ENCODE measurements at regions not wholly inside any gene's neighbourhood (a gene's known extent, or its start where the extent isn't known, plus 50 kb on each side); places are given as distances from the start of the nearest gene placed in this dataset.

- H3K4me1 ChIP-seq (ENCODE audit: insufficient read depth, low read length) = no peaks in the 10 kb centered on the region
- no peak overlapping the region for H3K4ac ChIP-seq (ENCODE audit: low read depth, low read length)
- Mint-ChIP-seq H3K36me3 (ENCODE audit: insufficient read depth in 1 of 3, low read depth in 3 of 3) (peaks cover 1 to 17% (median 5%) of the 10 kb centered on the region in 3 experiments; a peak in 3 of 7 replicates), H3K27ac (no peak overlapping the region), H3K4me3 (no peak overlapping the region), H3K27me3 (ENCODE audit: low read depth) (peaks cover 44% of the 10 kb centered on the region), H3K4me1 (peaks cover 10 to 14% of the 10 kb centered on the region in 2 experiments), H3K9me3 (peaks cover 10 to 22% of the 10 kb centered on the region in 2 experiments)
- H2AK5ac ChIP-seq (ENCODE audit: insufficient read length, low read length) = no peak overlapping the region
- H3T11ph ChIP-seq (ENCODE audit: low read length) = no peak overlapping the region
- no peak for TF ChIP-seq CTCF (conservative IDR thresholded peaks at IDR 0.05)
- H4K20me1 ChIP-seq (ENCODE audit: control insufficient read depth, insufficient read depth, insufficient read length) = peaks cover 3% of the 10 kb centered on the region
- no peak overlapping the region for H3K27ac ChIP-seq (ENCODE audit: insufficient read length, low read depth, low read length)
- no peak overlapping the region for H2BK12ac ChIP-seq (ENCODE audit: insufficient read length, low read depth, low read length)
- no peak overlapping the region for H3K18ac ChIP-seq (ENCODE audit: insufficient read length, low read depth, low read length)
- no peak overlapping the region for H4K91ac ChIP-seq (ENCODE audit: insufficient read length, low read depth, low read length)
- no peak overlapping the region for H3K56ac ChIP-seq (ENCODE audit: insufficient read length, low read depth, low read length)
- no peak overlapping the region for H2BK5ac ChIP-seq (ENCODE audit: insufficient read length, low read length)
- no peak overlapping the region for H2BK20ac ChIP-seq (ENCODE audit: low read depth, low read length, poor library complexity, severe bottlenecking)
- no peaks in the 10 kb centered on the region for H3K79me1 ChIP-seq (ENCODE audit: insufficient read depth, low read depth, low read length, poor library complexity, severe bottlenecking)
- H3K23me2 ChIP-seq (ENCODE audit: insufficient read length, low read depth, low read length, poor library complexity, severe bottlenecking) = no peaks in the 10 kb centered on the region
- WGBS (ENCODE audit: extremely low coverage, insufficient read length, low lambda C conversion rate) = no CpG with 5 or more reads among the region's 4 CpGs
- DNase-seq = no peak
- H3K9ac ChIP-seq (ENCODE audit: extremely low read depth, insufficient read length, low read length) = no peak overlapping the region
- no peak overlapping the region for H2BK15ac ChIP-seq (ENCODE audit: low read depth, low read length)
- H3K14ac ChIP-seq (ENCODE audit: insufficient read depth, low read length) = no peak overlapping the region
- H3K4me2 ChIP-seq (ENCODE audit: insufficient read depth, insufficient read length, low read length) = no peak overlapping the region
- H4K8ac ChIP-seq (replicated peaks; ENCODE audit: insufficient read length, low read depth, low read length) = no peak overlapping the region
- no peak overlapping the region for H2BK120ac ChIP-seq (ENCODE audit: low read depth, low read length, poor library complexity, severe bottlenecking)
- no peaks in the 10 kb centered on the region for H3K9me3 ChIP-seq (ENCODE audit: control insufficient read depth, low read depth, low read length)
- peaks cover 4% of the 10 kb centered on the region; the same call in 1 of the 2 replicates for H3K27me3 ChIP-seq (ENCODE audit: insufficient read depth, low read length)
- H4K5ac ChIP-seq (ENCODE audit: insufficient read length, low read depth, low read length) = no peak overlapping the region
- H3K23ac ChIP-seq (ENCODE audit: insufficient read length, low read depth, low read length) = no peak overlapping the region
- H2AFZ ChIP-seq (ENCODE audit: low read length) = no peak overlapping the region
- no peaks in the 10 kb centered on the region for H3K79me2 ChIP-seq (ENCODE audit: insufficient read depth, low read length)
Measured at GRCh38 chr3:194072691-194073279, 63.2 kb upstream of the HES1 start.

All from H9 (cell line).